HFFc6 (cell line): ENCODE measurements at regions not wholly inside any gene's neighbourhood (a gene's known extent, or its start where the extent isn't known, plus 50 kb on each side); places are given as distances from the start of the nearest gene placed in this dataset.

Source experiments
- DNase-seq: peaks from one replicate; pipeline ENCODE4 v3.0.0-alpha.2; 2018
- H3K27ac Mint-ChIP-seq: 2 replicates; pipeline ENCODE4 v1.8.0; 2020; ENCODE audit warnings: mild to moderate bottlenecking, mixed read lengths
- H3K27me3 Mint-ChIP-seq: 2 replicates; pipeline ENCODE4 v1.8.0; 2021; ENCODE audit warnings: mild to moderate bottlenecking, moderate library complexity, mixed read lengths; ENCODE audit not compliant: insufficient read depth
- H3K36me3 Mint-ChIP-seq: 2 replicates; pipeline ENCODE4 v1.8.0; 2021; ENCODE audit warnings: low read depth, mixed read lengths
- H3K4me1 Mint-ChIP-seq: 2 replicates; pipeline ENCODE4 v1.8.0; 2020; ENCODE audit warnings: low read depth, mixed read lengths
- H3K4me3 Mint-ChIP-seq: 2 replicates; pipeline ENCODE4 v1.8.0; 2020; ENCODE audit warnings: mild to moderate bottlenecking, moderate library complexity, mixed read lengths
- H3K9me3 Mint-ChIP-seq: 2 replicates; pipeline ENCODE4 v1.8.0; 2020; ENCODE audit warnings: mild to moderate bottlenecking, mixed read lengths
- TF ChIP-seq, protein P1 (sequence below): fragments of 200-600 bp; sonication (generic); IDR thresholded peaks from 2 replicates; pipeline ENCODE4 v1.5.0; 2021; ENCODE audit warnings: antibody characterized with exemption, mild to moderate bottlenecking

DNA sequence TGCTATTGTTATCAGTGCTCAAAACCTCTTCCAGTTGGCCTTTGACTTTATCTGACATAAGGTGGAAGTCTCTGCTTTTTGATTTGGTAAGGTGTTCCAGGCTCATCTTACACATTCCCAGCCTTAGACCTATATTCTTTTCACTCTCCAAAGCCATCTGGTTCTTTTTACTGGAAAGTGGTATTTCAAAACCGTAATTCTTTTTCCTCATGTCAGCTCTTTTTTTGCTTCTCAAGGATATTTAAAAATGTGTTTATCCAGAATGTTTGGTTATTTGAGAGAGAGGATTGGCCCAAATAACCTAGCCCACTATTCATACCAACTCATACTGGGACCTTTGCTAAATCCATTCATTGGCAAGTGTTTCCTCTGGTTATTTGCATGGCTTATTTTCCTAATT, 411.2 kb upstream of the PIK3C3 start:
- no peak overlapping the region for H3K27ac Mint-ChIP-seq
- no peaks in the 10 kb centered on the region; the same call in 1 of the 2 replicates for H3K27me3 Mint-ChIP-seq
- H3K9me3 Mint-ChIP-seq: peaks cover 4% of the 10 kb centered on the region
- no peak for DNase-seq
- H3K4me3 Mint-ChIP-seq: no peak overlapping the region
- H3K4me1 Mint-ChIP-seq: no peaks in the 10 kb centered on the region
- no peaks in the 10 kb centered on the region for H3K36me3 Mint-ChIP-seq
- TF ChIP-seq, protein P1, sequence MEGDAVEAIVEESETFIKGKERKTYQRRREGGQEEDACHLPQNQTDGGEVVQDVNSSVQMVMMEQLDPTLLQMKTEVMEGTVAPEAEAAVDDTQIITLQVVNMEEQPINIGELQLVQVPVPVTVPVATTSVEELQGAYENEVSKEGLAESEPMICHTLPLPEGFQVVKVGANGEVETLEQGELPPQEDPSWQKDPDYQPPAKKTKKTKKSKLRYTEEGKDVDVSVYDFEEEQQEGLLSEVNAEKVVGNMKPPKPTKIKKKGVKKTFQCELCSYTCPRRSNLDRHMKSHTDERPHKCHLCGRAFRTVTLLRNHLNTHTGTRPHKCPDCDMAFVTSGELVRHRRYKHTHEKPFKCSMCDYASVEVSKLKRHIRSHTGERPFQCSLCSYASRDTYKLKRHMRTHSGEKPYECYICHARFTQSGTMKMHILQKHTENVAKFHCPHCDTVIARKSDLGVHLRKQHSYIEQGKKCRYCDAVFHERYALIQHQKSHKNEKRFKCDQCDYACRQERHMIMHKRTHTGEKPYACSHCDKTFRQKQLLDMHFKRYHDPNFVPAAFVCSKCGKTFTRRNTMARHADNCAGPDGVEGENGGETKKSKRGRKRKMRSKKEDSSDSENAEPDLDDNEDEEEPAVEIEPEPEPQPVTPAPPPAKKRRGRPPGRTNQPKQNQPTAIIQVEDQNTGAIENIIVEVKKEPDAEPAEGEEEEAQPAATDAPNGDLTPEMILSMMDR: no peak

DNA sequence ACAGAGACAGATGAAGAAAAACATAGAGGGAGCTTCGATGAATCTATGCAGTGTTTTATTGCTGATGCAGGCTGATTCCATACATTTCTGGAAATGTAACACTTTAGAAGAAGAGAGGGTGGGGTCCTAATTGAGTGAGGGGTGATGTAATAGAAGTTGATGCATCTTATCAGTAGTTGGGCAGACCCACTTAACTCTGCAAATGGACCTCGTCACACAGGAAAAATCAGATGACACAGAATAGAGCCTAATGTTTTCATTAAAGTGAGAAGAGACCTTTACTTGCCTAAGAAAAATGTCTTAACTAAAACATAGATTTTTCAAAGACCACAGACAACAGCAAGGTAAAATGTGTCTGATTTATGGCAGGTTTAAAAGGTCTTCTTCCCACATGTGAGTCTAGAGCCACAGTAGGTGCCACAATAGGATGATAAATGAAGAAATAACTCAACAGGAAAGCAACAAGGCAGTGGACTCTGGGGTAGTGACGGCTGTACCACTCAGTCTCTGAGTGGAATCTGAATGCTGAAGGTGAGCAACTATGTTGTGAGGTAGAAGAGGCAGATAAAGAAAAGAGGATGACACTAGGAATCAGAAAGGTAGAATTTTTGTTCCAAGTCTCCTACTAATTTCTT, 414.7 kb upstream of the PIK3C3 start:
- TF ChIP-seq, protein P1: no peak
- H3K9me3 Mint-ChIP-seq: peaks cover 11% of the 10 kb centered on the region
- no peak overlapping the region for H3K27ac Mint-ChIP-seq
- no peak overlapping the region for H3K4me3 Mint-ChIP-seq
- no peaks in the 10 kb centered on the region for H3K27me3 Mint-ChIP-seq
- no peaks in the 10 kb centered on the region for H3K36me3 Mint-ChIP-seq
- no peak for DNase-seq
- H3K4me1 Mint-ChIP-seq: no peaks in the 10 kb centered on the region

DNA sequence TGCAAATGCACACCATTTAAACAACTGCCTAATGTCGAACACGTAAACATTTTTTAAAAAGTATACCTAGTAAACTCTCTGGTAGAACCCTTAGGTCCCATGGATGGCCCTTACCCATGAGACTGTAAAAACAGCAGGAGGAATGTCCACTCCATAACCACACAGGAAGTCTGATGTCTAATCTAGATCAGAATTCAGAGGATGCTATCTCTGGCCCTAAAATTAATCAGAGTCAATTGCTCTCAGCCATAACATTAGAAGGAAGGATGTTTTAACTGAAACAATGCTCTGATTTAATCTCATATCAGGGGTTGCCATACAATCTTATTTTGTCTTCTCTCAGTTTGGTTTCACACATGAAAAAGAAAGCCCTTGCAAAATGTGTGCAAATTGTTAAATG, 416.3 kb upstream of the PIK3C3 start:
- TF ChIP-seq, protein P1: no peak
- Mint-ChIP-seq H3K27ac (no peak overlapping the region), H3K27me3 (no peaks in the 10 kb centered on the region), H3K36me3 (no peaks in the 10 kb centered on the region), H3K4me3 (no peak overlapping the region), H3K4me1 (no peaks in the 10 kb centered on the region), H3K9me3 (peaks cover 11% of the 10 kb centered on the region)
- no peak for DNase-seq

DNA sequence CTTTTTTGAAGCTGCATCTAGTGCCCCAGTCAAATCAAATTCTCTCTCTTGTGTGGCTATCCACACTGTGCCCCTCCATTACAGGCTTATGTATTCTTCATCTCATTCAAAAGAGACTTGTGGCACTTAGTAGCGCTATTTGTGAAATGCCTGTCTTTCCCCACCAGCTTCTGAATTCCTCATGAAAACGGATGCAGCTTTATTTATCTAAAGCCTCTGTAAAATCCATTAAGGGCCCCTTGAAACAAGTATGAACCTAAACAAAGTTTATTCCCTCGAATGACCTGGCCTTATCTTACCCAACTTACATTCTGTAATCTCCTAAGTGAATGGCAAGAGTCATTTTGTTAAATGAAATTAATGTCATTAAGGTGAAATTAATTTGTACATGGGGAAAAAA, 417.4 kb upstream of the PIK3C3 start:
- TF ChIP-seq, protein P1: no peak
- Mint-ChIP-seq H3K27me3 (no peaks in the 10 kb centered on the region), H3K36me3 (no peaks in the 10 kb centered on the region), H3K9me3 (peaks cover 11% of the 10 kb centered on the region), H3K4me1 (no peaks in the 10 kb centered on the region), H3K4me3 (no peak overlapping the region), H3K27ac (no peak overlapping the region)
- no peak for DNase-seq

DNA sequence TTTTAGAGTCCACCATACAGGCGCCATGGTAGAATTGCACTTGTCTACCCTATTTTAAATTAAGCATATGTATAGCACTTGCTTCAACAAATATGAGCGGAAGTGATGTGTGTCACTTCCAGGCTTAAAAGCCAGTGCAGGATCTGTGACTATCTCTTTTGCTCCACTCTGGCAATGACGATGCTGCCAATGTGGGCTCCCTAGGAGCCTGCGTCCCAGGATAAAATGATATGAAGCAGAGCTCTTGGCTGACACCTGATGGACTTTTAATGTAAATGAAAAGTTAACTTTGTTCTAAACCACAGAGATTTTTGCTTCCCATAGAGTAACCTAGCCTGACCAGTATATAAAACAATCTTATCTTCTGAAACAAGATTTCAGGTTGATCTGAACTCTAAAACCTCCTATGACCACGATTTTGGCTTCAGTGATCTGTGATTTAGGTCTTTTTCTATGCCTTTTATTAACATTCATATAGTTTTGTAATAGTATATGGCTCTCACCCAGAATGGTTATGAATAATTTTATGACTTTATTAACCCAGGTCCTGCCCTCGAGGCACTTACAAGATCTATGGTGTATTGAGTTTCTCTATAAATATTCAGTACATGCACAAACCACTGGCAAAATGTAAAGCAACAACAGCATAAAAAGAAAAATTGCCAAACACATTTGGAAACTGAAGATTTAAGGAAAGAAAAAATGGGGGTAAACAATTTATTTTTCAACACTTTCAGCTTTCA, 422.5 kb upstream of the PIK3C3 start:
- Mint-ChIP-seq H3K9me3 (peaks cover 5% of the 10 kb centered on the region), H3K27ac (no peak overlapping the region), H3K27me3 (no peaks in the 10 kb centered on the region), H3K36me3 (no peaks in the 10 kb centered on the region), H3K4me1 (no peaks in the 10 kb centered on the region), H3K4me3 (no peak overlapping the region)
- DNase-seq: no peak
- TF ChIP-seq, protein P1: peak; percentile 29; the same call in 1 of the 2 replicates
